Lung (tissue), 11 donors: ENCODE measurements at regions not wholly inside any gene's neighbourhood (a gene's known extent, or its start where the extent isn't known, plus 50 kb on each side); places are given as distances from the start of the nearest gene placed in this dataset.

ENCODE experiments used
- ATAC-seq: fragments of 200-7000 bp; cut with Tn5 transposase; one replicate; pipeline ENCODE4 v1.9.1; 2020; ENCODE audit warnings: moderate number of reproducible peaks; ENCODE audit not compliant: insufficient read depth, low FRiP score
- DNase-seq, 3 donors: peaks; one replicate each; pipeline ENCODE4 v3.0.0-alpha.2; 2013 to 2017
- H3K27ac ChIP-seq, 2 donors: one replicate each; pipeline ENCODE4 v1.5.1; 2013; ENCODE audit warnings: mild to moderate bottlenecking in 2 of 2, moderate library complexity in 2 of 2, control low read depth in 1 of 2, inconsistent platforms in 1 of 2, low read depth in 1 of 2, low read length in 1 of 2
- H3K27me3 ChIP-seq, 3 donors: one replicate each; pipeline ENCODE4 v1.5.1; 2013; ENCODE audit warnings: low read length in 2 of 3; ENCODE audit not compliant: control insufficient read depth in 3 of 3, insufficient read depth in 3 of 3
- H3K36me3 ChIP-seq, 4 donors: one replicate each; pipeline ENCODE4 v1.5.1; 2013; ENCODE audit warnings: low read length in 4 of 4, mild to moderate bottlenecking in 1 of 4, moderate library complexity in 1 of 4; ENCODE audit not compliant: control insufficient read depth in 4 of 4, insufficient read depth in 4 of 4
- H3K4me1 ChIP-seq, 5 donors: one replicate each; pipeline ENCODE4 v1.5.1; 2013; ENCODE audit warnings: low read length in 5 of 5, mild to moderate bottlenecking in 2 of 5, moderate library complexity in 1 of 5; ENCODE audit not compliant: control insufficient read depth in 5 of 5, insufficient read depth in 5 of 5
- H3K4me3 ChIP-seq: one replicate; pipeline ENCODE4 v1.5.1; 2013; ENCODE audit warnings: mild to moderate bottlenecking, control low read depth, moderate library complexity
- H3K9ac ChIP-seq, 2 donors: one replicate each; pipeline ENCODE4 v1.5.1; 2013; ENCODE audit warnings: low read length in 2 of 2, control low read depth in 1 of 2; ENCODE audit not compliant: insufficient read depth in 1 of 2
- H3K9me3 ChIP-seq, 4 donors: one replicate each; pipeline ENCODE4 v1.5.1; 2013; ENCODE audit warnings: low read length in 3 of 4, mild to moderate bottlenecking in 1 of 4, moderate library complexity in 1 of 4; ENCODE audit not compliant: control insufficient read depth in 4 of 4, insufficient read depth in 3 of 4
- CTCF ChIP-seq: IDR thresholded peaks from 2 replicates; pipeline ENCODE4 v1.5.1; 2012; ENCODE audit warnings: mild to moderate bottlenecking; ENCODE audit errors: control extremely low read depth, extremely low read depth
- WGBS, 2 donors: extraction: QIAGEN DNeasy Blood & Tissue Kit; methylation state at CpG; one replicate each; pipeline ENCODE4 v1.1.7; 2013; 5-methylcytosine and 5-hydroxymethylcytosine counted together
- donor health status: control.
- donor health status: control.
- donor health status: Bipolar disorder and iron deficiency.
- donor health status: healthy.
- donor health status: DM: yes; HTN: yes; CAD: no.

DNA sequence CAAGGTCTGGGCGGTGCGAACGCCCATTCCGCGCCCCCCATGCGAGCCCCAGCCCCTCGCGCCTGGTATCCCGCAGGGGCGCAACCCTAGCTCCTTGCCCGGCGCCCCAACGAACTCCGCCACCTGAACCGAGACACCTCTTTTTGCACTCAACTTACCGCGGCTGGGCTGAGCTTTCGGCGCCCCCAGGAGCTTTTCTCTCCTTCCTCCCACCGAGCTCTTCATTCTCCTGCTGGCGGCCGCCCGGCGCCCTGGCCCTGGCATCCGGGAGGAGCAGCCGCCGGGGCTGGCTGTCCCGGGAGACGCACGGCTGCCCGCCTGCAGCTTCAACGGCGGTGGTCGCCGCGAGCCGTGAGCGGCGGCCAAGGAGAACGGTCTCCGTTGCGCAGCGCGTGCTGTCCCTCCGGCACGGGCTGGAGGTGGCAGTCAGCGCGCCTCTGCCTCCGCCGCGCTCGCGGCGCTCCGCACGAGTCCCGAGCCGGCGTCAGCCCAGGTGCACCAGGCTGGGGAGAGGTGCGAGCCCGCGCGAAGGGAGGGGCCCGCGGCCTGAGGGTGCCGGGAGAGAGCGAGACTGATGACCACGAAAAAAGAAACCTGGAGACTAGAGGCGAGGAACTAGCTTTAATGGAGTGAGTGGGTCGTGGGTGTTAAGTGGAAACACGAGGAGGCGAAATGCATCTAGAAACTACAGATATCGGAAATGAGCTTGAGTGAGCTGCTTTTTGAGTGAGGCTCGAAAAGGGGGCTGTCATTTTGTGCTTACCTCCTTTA is 621.5 kb upstream of the ZNF385D start:
- peaks cover 0 to 4% (median 0%) of the 10 kb centered on the region in 4 donors for H3K9me3 ChIP-seq
- no peaks in the 10 kb centered on the region for H3K36me3 ChIP-seq
- H3K27me3 ChIP-seq, result peaks cover 0 to 25% (median 0%) of the 10 kb centered on the region in 3 donors
- H3K9ac ChIP-seq, result peak overlapping the region; percentile 29 to 87
- TF ChIP-seq CTCF, result no peak
- WGBS, 2 donors, result 1 to 2% methylated on average over 65 to 74 of the region's 74 CpGs
- H3K4me1 ChIP-seq, result peaks cover 0 to 34% (median 0%) of the 10 kb centered on the region in 5 donors
- DNase-seq, result peak; percentile 52 to 64 (median 62)
- H3K27ac ChIP-seq, result peak overlapping the region in 1 of 2 donors; percentile 5
- H3K4me3 ChIP-seq, result no peak overlapping the region
- peak; percentile 22 for ATAC-seq

DNA sequence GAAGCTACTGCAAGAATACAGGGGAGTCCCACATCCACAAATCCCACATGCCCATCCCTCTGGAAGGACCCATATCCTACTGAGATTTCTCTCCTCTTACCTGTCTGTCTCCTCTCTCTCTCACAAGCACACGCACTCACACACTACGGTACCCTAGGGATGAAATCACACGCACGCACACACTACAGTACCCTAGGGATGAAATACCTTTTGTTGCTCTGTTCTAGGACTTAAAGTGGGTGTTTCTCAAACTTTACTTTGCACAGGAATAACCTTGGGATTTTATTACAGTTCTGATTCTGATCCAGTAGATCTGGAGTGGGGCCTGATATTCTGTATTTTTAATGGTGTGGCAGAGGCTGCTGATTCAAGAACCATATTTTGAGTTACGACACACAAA is 622.2 kb upstream of the ZNF385D start:
- Histone ChIP-seq H3K9ac (peak overlapping the region in 1 of 2 donors; percentile 87), H3K36me3 (no peaks in the 10 kb centered on the region), H3K9me3 (peaks cover 0 to 4% (median 0%) of the 10 kb centered on the region in 4 donors), H3K4me3 (no peak overlapping the region), H3K27me3 (peaks cover 0 to 26% (median 0%) of the 10 kb centered on the region in 3 donors), H3K4me1 (peaks cover 0 to 34% (median 0%) of the 10 kb centered on the region in 5 donors), H3K27ac (no peak overlapping the region)
- TF ChIP-seq CTCF, result no peak
- ATAC-seq (no peak), DNase-seq (no peak)
- 89 to 96% methylated on average over 5 of the region's 5 CpGs for WGBS, 2 donors

DNA sequence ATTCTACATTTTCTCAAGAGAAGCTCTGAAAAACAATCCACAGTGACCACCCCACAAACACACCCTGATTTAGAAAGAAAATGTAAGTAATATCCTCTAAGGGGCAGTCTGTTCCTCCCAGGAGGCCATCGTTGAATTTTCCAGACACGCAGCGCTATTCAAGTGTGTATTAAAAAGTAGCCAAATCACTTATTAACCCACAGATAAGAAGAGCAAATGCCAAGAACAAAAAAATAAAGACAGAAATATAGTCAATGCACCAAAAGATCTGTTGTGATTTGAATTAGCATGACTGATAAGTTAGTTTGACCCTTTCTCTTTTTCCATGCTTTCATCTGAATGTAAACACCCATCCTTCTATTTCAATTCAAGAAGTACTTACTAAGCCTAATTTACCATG is 622.8 kb upstream of the ZNF385D start:
- Histone ChIP-seq H3K27me3 (peaks cover 0 to 32% (median 0%) of the 10 kb centered on the region in 3 donors), H3K27ac (no peak overlapping the region), H3K9me3 (peaks cover 0 to 4% (median 0%) of the 10 kb centered on the region in 4 donors), H3K4me1 (peaks cover 0 to 34% (median 0%) of the 10 kb centered on the region in 5 donors), H3K4me3 (no peak overlapping the region), H3K36me3 (no peaks in the 10 kb centered on the region), H3K9ac (no peak overlapping the region)
- no peak for TF ChIP-seq CTCF
- DNase-seq (peak in 1 of 3 donors; percentile 56), ATAC-seq (no peak)
- 78 to 86% methylated on average over 3 of the region's 3 CpGs for WGBS, 2 donors
